MM.1S (cell line): ENCODE measurements at regions not wholly inside any gene's neighbourhood (a gene's known extent, or its start where the extent isn't known, plus 50 kb on each side); places are given as distances from the start of the nearest gene placed in this dataset.

ENCODE experiments used
- DNase-seq: peaks from one replicate; pipeline ENCODE4 v3.0.0-alpha.2; 2015
- H2AFZ ChIP-seq: fragments of 300-600 bp; sonication (generic); 2 replicates; pipeline ENCODE4 v1.6.0; 2016; ENCODE audit warnings: antibody characterized with exemption, low read length
- H3F3A ChIP-seq: fragments of 300-600 bp; sonication (generic); 2 replicates; pipeline ENCODE4 v1.6.1; 2016; ENCODE audit warnings: mild to moderate bottlenecking, antibody characterized with exemption, low read length, moderate library complexity, mixed read lengths; ENCODE audit not compliant: insufficient read depth
- H3K27ac ChIP-seq: fragments of 300-600 bp; sonication (generic); 2 replicates; pipeline ENCODE4 v1.5.1; 2016; ENCODE audit warnings: mild to moderate bottlenecking, low read length
- H3K27me3 ChIP-seq: fragments of 300-600 bp; sonication (generic); replicated peaks from 2 replicates; pipeline ENCODE4 v1.6.0; 2016; ENCODE audit warnings: low read length; ENCODE audit not compliant: insufficient read depth
- H3K36me3 ChIP-seq: fragments of 300-600 bp; sonication (generic); replicated peaks from 2 replicates; pipeline ENCODE4 v1.6.1; 2016; ENCODE audit warnings: mild to moderate bottlenecking, low read length, mixed read lengths; ENCODE audit not compliant: insufficient read depth
- H3K4me1 ChIP-seq: fragments of 300-600 bp; sonication (generic); 2 replicates; pipeline ENCODE4 v1.6.1; 2016; ENCODE audit warnings: low read length, mixed read lengths
- H3K4me2 ChIP-seq: fragments of 300-600 bp; sonication (generic); 2 replicates; pipeline ENCODE4 v1.6.0; 2016; ENCODE audit warnings: low read depth, low read length
- H3K4me3 ChIP-seq: fragments of 300-600 bp; sonication (generic); 2 replicates; pipeline ENCODE4 v1.5.1; 2016; ENCODE audit warnings: low read length, mixed read lengths
- H3K79me2 ChIP-seq: fragments of 300-600 bp; sonication (generic); 2 replicates; pipeline ENCODE4 v1.6.1; 2016; ENCODE audit warnings: mixed run types, low read length, mixed read lengths
- H3K9ac ChIP-seq: fragments of 300-600 bp; sonication (generic); 2 replicates; pipeline ENCODE4 v1.6.1; 2016; ENCODE audit warnings: low read length, mixed read lengths
- H3K9me2 ChIP-seq: fragments of 300-600 bp; sonication (generic); replicated peaks from 2 replicates; pipeline ENCODE4 v1.6.1; 2016; ENCODE audit warnings: mild to moderate bottlenecking, low read length, mixed read lengths; ENCODE audit not compliant: insufficient read depth
- H3K9me3 ChIP-seq: fragments of 300-600 bp; sonication (generic); replicated peaks from 2 replicates; pipeline ENCODE4 v1.6.1; 2016; ENCODE audit warnings: mild to moderate bottlenecking, low read length, mixed read lengths; ENCODE audit not compliant: insufficient read depth
- H4K20me1 ChIP-seq: fragments of 300-600 bp; sonication (generic); 2 replicates; pipeline ENCODE4 v1.6.1; 2016; ENCODE audit warnings: mild to moderate bottlenecking, low read length, moderate library complexity, mixed read lengths; ENCODE audit not compliant: insufficient read depth
- CTCF ChIP-seq: fragments of 300-600 bp; sonication (generic); IDR thresholded peaks from 2 replicates; pipeline ENCODE4 v1.5.1; 2016; ENCODE audit warnings: antibody characterized with exemption, low read length, mixed read lengths
- EZH2 ChIP-seq: fragments of 300-600 bp; sonication (generic); optimal IDR thresholded peaks from 2 replicates; pipeline ENCODE3; 2017; ENCODE audit warnings: low read depth, mild to moderate bottlenecking, antibody characterized with exemption, low read length, mixed read lengths
- EZH2phosphoT487 ChIP-seq: fragments of 300-600 bp; sonication (generic); IDR thresholded peaks from 2 replicates; pipeline ENCODE4 v1.6.1; 2018; ENCODE audit warnings: antibody characterized with exemption, low read length

- Histone ChIP-seq H3K4me2 (no peak overlapping the region), H3K4me1 (no peaks in the 10 kb centered on the region), H3K9me3 (no peaks in the 10 kb centered on the region), H3K9me2 (no peaks in the 10 kb centered on the region), H2AFZ (no peak overlapping the region), H4K20me1 (no peaks in the 10 kb centered on the region), H3K9ac (no peak overlapping the region), H3K4me3 (no peak overlapping the region), H3K36me3 (no peaks in the 10 kb centered on the region), H3K27ac (no peak overlapping the region), H3K27me3 (no peaks in the 10 kb centered on the region), H3F3A (no peaks in the 10 kb centered on the region), H3K79me2 (no peaks in the 10 kb centered on the region)
- DNase-seq, result no peak
- TF ChIP-seq CTCF (no peak), EZH2phosphoT487 (no peak), EZH2 (no peak)
Measured at GRCh38 chr3:110099711-110100110, 762.4 kb upstream of the DPPA4 start.

- Histone ChIP-seq H3K79me2 (no peaks in the 10 kb centered on the region), H3K9me2 (no peaks in the 10 kb centered on the region), H3K9me3 (no peaks in the 10 kb centered on the region), H4K20me1 (no peaks in the 10 kb centered on the region), H3K4me2 (no peak overlapping the region), H3F3A (no peaks in the 10 kb centered on the region), H3K36me3 (no peaks in the 10 kb centered on the region), H2AFZ (no peak overlapping the region), H3K27me3 (no peaks in the 10 kb centered on the region), H3K27ac (no peak overlapping the region), H3K9ac (no peak overlapping the region), H3K4me3 (no peak overlapping the region), H3K4me1 (no peaks in the 10 kb centered on the region)
- no peak for DNase-seq
- no peak for TF ChIP-seq EZH2
- no peak for TF ChIP-seq CTCF
- no peak for TF ChIP-seq EZH2phosphoT487
Measured at GRCh38 chr3:110101361-110101760, 764.0 kb upstream of the DPPA4 start.

GRCh38 chr3:110106805-110107204, 769.5 kb upstream of the DPPA4 start:
- Histone ChIP-seq H3K4me3 (no peak overlapping the region), H3K9me3 (no peaks in the 10 kb centered on the region), H3K79me2 (no peaks in the 10 kb centered on the region), H3K4me2 (no peak overlapping the region), H3K27me3 (no peaks in the 10 kb centered on the region), H3F3A (no peaks in the 10 kb centered on the region), H3K27ac (no peak overlapping the region), H3K9ac (no peak overlapping the region), H3K4me1 (peaks cover 3% of the 10 kb centered on the region), H3K9me2 (no peaks in the 10 kb centered on the region), H3K36me3 (no peaks in the 10 kb centered on the region), H4K20me1 (no peaks in the 10 kb centered on the region), H2AFZ (no peak overlapping the region)
- no peak for TF ChIP-seq EZH2
- no peak for TF ChIP-seq EZH2phosphoT487
- TF ChIP-seq CTCF, result no peak
- DNase-seq, result no peak
